Cardiac muscle cell (in vitro differentiated cells and primary cell): ENCODE measurements at regions not wholly inside any gene's neighbourhood (a gene's known extent, or its start where the extent isn't known, plus 50 kb on each side); places are given as distances from the start of the nearest gene placed in this dataset.

Experiments
- DNase-seq, 2 donors: peaks; one replicate each; pipeline versions ENCODE4 v3.0.0 to v3.0.0-alpha.2; 2010 to 2017; ENCODE audit warnings: low read depth in 1 of 2, low spot score in 1 of 2
- H3K27ac ChIP-seq: fragments of 200-600 bp; sonication (generic); 2 replicates; pipeline ENCODE4 v1.5.1; 2016
- H3K27me3 ChIP-seq: fragments of 200-600 bp; sonication (generic); 2 replicates; pipeline ENCODE4 v1.6.0; 2016; ENCODE audit warnings: control low read depth
- H3K36me3 ChIP-seq: fragments of 200-600 bp; sonication (generic); 2 replicates; pipeline ENCODE4 v1.5.1; 2016; ENCODE audit warnings: control low read depth
- H3K4me1 ChIP-seq: fragments of 200-600 bp; sonication (generic); 2 replicates; pipeline ENCODE4 v1.8.1; 2017; ENCODE audit warnings: low read depth, mild to moderate bottlenecking, mixed run types
- H3K4me3 ChIP-seq: fragments of 200-600 bp; sonication (generic); 2 replicates; pipeline ENCODE4 v1.5.1; 2016; ENCODE audit warnings: mild to moderate bottlenecking
- H3K9me3 ChIP-seq: fragments of 200-600 bp; sonication (generic); 2 replicates; pipeline ENCODE4 v1.5.1; 2017; ENCODE audit warnings: low read depth, mild to moderate bottlenecking, control low read depth
- CTCF ChIP-seq: IDR thresholded peaks from 2 replicates; pipeline ENCODE4 v1.5.1; 2012; ENCODE audit warnings: low read depth, mild to moderate bottlenecking, low read length

- H3K9me3 ChIP-seq = no peaks in the 10 kb centered on the region
- no peak for DNase-seq
- no peaks in the 10 kb centered on the region for H3K27me3 ChIP-seq
- no peak for TF ChIP-seq CTCF
- H3K27ac ChIP-seq = no peak overlapping the region
- no peaks in the 10 kb centered on the region for H3K4me1 ChIP-seq
- no peaks in the 10 kb centered on the region for H3K36me3 ChIP-seq
- no peak overlapping the region for H3K4me3 ChIP-seq
Measured at GRCh38 chr1:5369223-5369622, 623.0 kb downstream of the NPHP4 start.

- no peaks in the 10 kb centered on the region for H3K36me3 ChIP-seq
- H3K9me3 ChIP-seq = no peaks in the 10 kb centered on the region
- no peak for DNase-seq
- H3K27ac ChIP-seq = no peak overlapping the region
- H3K4me1 ChIP-seq = no peaks in the 10 kb centered on the region
- no peaks in the 10 kb centered on the region for H3K27me3 ChIP-seq
- no peak for TF ChIP-seq CTCF
- H3K4me3 ChIP-seq = no peak overlapping the region
Measured at GRCh38 chr1:5368201-5368600, 624.0 kb downstream of the NPHP4 start.

GRCh38 chr1:5367306-5367705, 624.9 kb downstream of the NPHP4 start:
- no peaks in the 10 kb centered on the region for H3K4me1 ChIP-seq

GRCh38 chr1:5365751-5366150, 626.5 kb downstream of the NPHP4 start:
- H3K4me3 ChIP-seq = no peak overlapping the region
- no peak overlapping the region for H3K27ac ChIP-seq
- no peaks in the 10 kb centered on the region for H3K4me1 ChIP-seq
- H3K9me3 ChIP-seq = no peaks in the 10 kb centered on the region
- no peaks in the 10 kb centered on the region for H3K36me3 ChIP-seq
- DNase-seq = no peak
- no peak for TF ChIP-seq CTCF
- no peaks in the 10 kb centered on the region for H3K27me3 ChIP-seq

More at GRCh38 chr1:5367306-5367705, 624.9 kb downstream of the NPHP4 start:
- no peak for DNase-seq
- Histone ChIP-seq H3K9me3 (no peaks in the 10 kb centered on the region), H3K4me3 (no peak overlapping the region), H3K36me3 (no peaks in the 10 kb centered on the region), H3K27ac (no peak overlapping the region), H3K27me3 (no peaks in the 10 kb centered on the region)
- TF ChIP-seq CTCF = no peak

GRCh38 chr1:5364591-5364990, 627.6 kb downstream of the NPHP4 start:
- TF ChIP-seq CTCF = no peak
- Histone ChIP-seq H3K9me3 (no peaks in the 10 kb centered on the region), H3K27me3 (no peaks in the 10 kb centered on the region), H3K27ac (no peak overlapping the region), H3K36me3 (no peaks in the 10 kb centered on the region), H3K4me3 (no peak overlapping the region), H3K4me1 (no peaks in the 10 kb centered on the region)
- DNase-seq = no peak

- Histone ChIP-seq H3K36me3 (no peaks in the 10 kb centered on the region), H3K9me3 (no peaks in the 10 kb centered on the region), H3K4me1 (no peaks in the 10 kb centered on the region), H3K4me3 (no peak overlapping the region), H3K27me3 (no peaks in the 10 kb centered on the region), H3K27ac (no peak overlapping the region)
- no peak for TF ChIP-seq CTCF
- DNase-seq = no peak
Measured at GRCh38 chr1:5354681-5355080, 637.5 kb downstream of the NPHP4 start.
